ENCODE measurements at regions not wholly inside any gene's neighbourhood (a gene's known extent, or its start where the extent isn't known, plus 50 kb on each side); places are given as distances from the start of the nearest gene placed in this dataset.

GRCh38 chr13:34425327-34425949 is 516.6 kb upstream of the NBEA start:
- Histone ChIP-seq H3K27me3 (ENCODE audit: insufficient read depth, poor library complexity, severe bottlenecking) (no peaks in the 10 kb centered on the region), H3K27ac (replicated peaks) (no peak overlapping the region), H3K4me3 (replicated peaks; ENCODE audit: insufficient read depth, low read length) (no peak overlapping the region)
- TF ChIP-seq CTCF (IDR thresholded peaks at IDR 0.05; ENCODE audit: insufficient read depth, low read length) (no peak), SPI1 (IDR thresholded peaks at IDR 0.05; ENCODE audit: borderline replicate concordance, low read depth) (no peak), POLR2AphosphoS5 (IDR thresholded peaks at IDR 0.05; ENCODE audit: low read depth) (no peak), REST (IDR thresholded peaks at IDR 0.05; ENCODE audit: insufficient replicate concordance, low read depth) (no peak), GABPA (IDR thresholded peaks at IDR 0.05; ENCODE audit: low read depth) (no peak)
- no peak for DNase-seq (ENCODE audit: low read depth in 1 of 2, low spot score in 1 of 2)

- no peak for DNase-seq (ENCODE audit: low read depth in 1 of 2, low spot score in 1 of 2)
- Histone ChIP-seq H3K27ac (replicated peaks) (no peak overlapping the region), H3K27me3 (ENCODE audit: insufficient read depth, poor library complexity, severe bottlenecking) (no peaks in the 10 kb centered on the region), H3K4me3 (replicated peaks; ENCODE audit: insufficient read depth, low read length) (no peak overlapping the region)
- TF ChIP-seq GABPA (IDR thresholded peaks at IDR 0.05; ENCODE audit: low read depth) (no peak), SPI1 (IDR thresholded peaks at IDR 0.05; ENCODE audit: borderline replicate concordance, low read depth) (no peak), CTCF (IDR thresholded peaks at IDR 0.05; ENCODE audit: insufficient read depth, low read length) (no peak), REST (IDR thresholded peaks at IDR 0.05; ENCODE audit: insufficient replicate concordance, low read depth) (no peak), POLR2AphosphoS5 (IDR thresholded peaks at IDR 0.05; ENCODE audit: low read depth) (no peak)
Observed at GRCh38 chr13:34428911-34429310, 513.2 kb upstream of the NBEA start.

- no peaks in the 10 kb centered on the region for H3K27me3 ChIP-seq (ENCODE audit: insufficient read depth, poor library complexity, severe bottlenecking)
Observed at GRCh38 chr13:34430294-34430693, 511.8 kb upstream of the NBEA start.

More at GRCh38 chr13:34430294-34430693, 511.8 kb upstream of the NBEA start:
- TF ChIP-seq GABPA (IDR thresholded peaks at IDR 0.05; ENCODE audit: low read depth) (no peak), SPI1 (IDR thresholded peaks at IDR 0.05; ENCODE audit: borderline replicate concordance, low read depth) (no peak), REST (IDR thresholded peaks at IDR 0.05; ENCODE audit: insufficient replicate concordance, low read depth) (no peak), POLR2AphosphoS5 (IDR thresholded peaks at IDR 0.05; ENCODE audit: low read depth) (no peak)
- Histone ChIP-seq H3K4me3 (replicated peaks; ENCODE audit: insufficient read depth, low read length) (no peak overlapping the region), H3K27ac (replicated peaks) (no peak overlapping the region)
- DNase-seq (ENCODE audit: low read depth in 1 of 2, low spot score in 1 of 2) = no peak

Measured in HL-60 (cell line).